ENCODE measurements at regions not wholly inside any gene's neighbourhood (a gene's known extent, or its start where the extent isn't known, plus 50 kb on each side); places are given as distances from the start of the nearest gene placed in this dataset.
"Not testable (repeated sequence)": the region's sequence is repeated elsewhere in the genome, so short reads cannot be mapped to it uniquely, and the experiment has no call there.

DNA sequence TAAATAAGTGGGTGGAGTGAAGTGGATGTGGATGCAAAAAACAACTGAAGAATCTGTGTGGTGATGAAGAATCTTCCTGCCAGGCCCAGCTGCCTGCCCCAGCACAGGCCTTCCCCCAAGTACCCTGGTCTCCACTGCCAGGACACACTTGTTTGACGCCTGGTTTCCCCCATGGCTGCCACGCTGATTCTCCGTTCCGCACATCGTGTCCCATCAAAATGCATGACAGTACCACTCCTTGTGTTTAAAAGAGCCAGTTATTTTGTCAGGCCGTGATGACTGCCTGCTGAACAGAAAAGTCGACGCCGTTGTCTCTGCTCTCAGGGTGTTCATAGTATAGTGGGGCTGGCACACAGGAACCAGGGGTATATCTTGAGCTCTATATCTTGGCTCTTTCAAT, 50.3 kb upstream of the KYNU start:
- no peak for DNase-seq (ENCODE audit: low read depth)

GRCh38 chr2:142825861-142826260, 51.6 kb upstream of the KYNU start:
- DNase-seq (ENCODE audit: low read depth) = no peak

- peak; percentile 18 for DNase-seq (ENCODE audit: low read depth)
Measured at GRCh38 chr2:142824756-142825155, 52.7 kb upstream of the KYNU start.

DNA sequence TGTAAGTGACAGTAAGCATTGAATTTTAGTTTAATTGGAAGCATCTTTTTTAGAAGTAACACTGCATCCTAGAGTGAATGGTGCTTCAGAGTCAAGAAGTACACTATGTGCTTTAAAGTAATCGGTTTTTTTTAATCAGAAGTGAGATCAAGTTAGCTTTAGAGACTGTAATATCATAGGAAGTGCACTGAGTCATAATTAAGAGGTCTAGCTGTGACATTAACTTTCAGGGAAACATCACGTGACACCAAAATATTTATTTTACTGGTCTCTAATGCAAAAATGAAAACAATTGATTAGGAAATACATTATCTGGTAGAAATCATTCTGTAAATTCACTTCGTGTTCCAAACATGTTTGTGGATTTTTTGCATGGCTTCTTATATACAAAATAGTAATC, 55.3 kb upstream of the KYNU start:
- peak; percentile 14 for DNase-seq (ENCODE audit: low read depth)

DNA sequence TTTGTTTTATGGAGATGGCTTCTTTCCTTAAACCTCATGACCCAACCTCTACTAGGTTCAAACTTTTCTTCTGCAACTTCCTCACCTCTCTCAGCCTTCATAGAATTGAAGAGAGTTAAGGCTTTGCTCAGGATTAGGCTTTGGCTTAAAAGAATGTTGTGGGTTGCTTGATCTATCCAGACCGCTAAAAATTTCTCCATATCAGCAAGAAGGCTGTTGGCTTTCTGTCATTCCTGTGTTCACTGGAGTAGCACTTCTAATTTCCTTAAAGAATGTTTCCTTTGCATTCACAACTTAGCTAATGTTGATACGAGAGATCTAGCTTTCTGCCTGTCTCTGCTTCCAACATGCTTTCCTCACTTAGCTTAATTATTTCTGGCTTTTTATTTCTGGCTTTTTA, 58.1 kb upstream of the KYNU start:
- DNase-seq (ENCODE audit: low read depth) = peak; percentile 61

DNA sequence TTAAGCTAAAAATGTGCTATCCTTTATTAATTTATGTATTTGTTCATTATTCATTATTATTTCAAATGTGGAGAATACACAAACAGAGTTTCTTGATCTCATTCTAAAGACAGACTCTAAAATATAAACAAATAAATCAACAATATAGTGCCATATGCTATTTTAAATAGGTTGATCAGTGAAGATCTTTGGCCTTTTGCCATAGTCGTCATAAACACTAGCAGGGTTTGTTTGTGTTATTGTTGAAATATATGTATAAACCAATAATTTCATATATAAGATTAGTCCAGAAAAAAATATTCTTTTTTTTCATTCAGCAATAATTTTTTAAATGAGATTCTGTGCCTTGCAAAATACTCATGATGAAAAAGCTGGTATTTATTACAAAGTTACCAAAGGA, 62.1 kb upstream of the KYNU start:
- no peak for DNase-seq (ENCODE audit: low read depth)

DNA sequence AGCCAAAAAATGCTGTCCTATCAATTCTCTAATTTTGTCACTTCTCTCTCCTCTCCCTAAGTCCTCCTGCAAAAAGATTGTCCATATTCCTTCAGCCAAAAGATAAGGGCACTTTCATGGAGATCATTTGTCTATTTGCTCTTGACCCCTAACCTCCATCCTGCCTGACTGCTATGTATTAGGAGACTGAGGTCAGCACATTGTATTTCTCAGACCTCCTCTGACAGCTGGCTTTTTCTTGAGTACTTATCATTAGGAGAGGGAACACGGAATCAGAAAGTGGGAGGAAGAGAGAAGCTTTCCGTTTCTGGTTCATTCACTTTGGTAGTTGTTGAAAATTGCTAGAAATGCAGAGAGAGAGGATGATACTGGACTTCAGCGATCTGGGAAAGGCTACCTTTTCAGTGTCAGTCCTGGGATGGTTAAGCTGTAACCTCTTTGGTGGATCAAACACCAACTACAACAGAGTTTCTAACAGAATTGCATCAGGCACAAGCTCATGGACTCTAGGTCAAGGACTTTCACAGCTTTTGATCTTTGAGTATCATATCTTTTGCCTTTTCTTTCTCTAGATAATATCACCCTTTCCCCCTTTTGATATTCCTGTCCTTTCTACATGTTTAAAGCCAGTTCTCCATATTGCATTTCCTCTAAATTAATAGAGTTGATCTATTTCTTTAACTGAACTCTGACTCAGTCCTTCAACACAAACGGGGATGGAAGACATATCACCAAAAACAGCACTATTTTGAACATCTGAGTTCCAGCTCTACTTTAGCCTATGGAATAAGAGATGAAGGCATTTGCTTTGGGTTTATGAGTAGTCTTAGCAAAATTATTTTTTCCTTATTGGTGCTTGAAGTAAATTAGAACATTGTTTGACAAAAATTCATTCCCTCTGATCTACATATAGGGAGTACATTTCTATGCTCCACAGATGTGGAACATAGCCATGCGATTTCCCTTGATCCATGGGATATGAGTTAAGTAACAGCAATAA, 63.3 kb upstream of the KYNU start:
- no peak for DNase-seq (ENCODE audit: low read depth)

- not testable (repeated sequence) for DNase-seq (ENCODE audit: low read depth)
Measured at GRCh38 chr2:142811644-142812043, 65.8 kb upstream of the KYNU start.

DNA sequence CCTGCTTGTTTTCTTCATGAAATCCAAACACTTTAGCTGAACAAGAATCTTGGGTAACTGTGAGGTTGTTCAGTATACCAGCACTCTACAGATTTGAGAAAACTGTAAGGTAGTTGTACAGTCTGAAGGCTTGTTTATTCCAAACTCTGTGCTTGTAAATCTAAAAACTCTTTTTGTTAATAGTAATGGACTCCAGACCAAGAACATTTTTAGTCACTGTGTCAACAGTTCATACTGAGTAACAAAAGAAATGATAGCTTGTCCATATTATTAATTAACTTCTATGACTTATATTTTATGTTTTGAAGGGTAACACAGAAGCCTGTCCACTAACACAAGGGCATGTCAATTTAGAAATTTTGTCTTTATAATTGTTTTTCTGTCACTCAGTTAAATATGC, 72.2 kb upstream of the KYNU start:
- no peak for DNase-seq (ENCODE audit: low read depth)

GRCh38 chr2:142803158-142803557, 74.3 kb upstream of the KYNU start:
- DNase-seq (ENCODE audit: low read depth) = peak; percentile 21

GRCh38 chr2:142796588-142796987, 80.9 kb upstream of the KYNU start:
- DNase-seq (ENCODE audit: low read depth) = no peak

DNA sequence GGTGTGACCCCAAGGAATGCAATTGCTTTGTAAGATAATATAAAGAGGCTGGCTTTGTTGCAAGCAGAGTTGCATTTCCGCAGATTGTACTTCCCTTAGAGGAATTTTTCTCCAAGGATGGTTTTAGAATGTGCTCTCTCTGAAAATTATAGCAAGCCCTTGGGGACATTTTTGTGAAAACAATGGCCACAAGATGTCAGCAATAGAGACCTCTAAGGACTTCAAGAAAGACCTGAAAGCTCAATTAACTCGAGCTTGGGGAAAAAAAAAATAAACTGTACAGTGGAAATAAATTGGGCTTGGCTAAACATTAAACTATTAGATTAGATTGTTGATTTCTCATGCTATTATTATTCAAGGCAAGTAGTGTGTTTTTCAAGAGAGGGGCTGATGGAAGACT, 81.3 kb upstream of the KYNU start:
- DNase-seq (ENCODE audit: low read depth) = no peak

- DNase-seq (ENCODE audit: low read depth) = no peak
Measured at GRCh38 chr2:142794850-142795249, 82.6 kb upstream of the KYNU start.

DNA sequence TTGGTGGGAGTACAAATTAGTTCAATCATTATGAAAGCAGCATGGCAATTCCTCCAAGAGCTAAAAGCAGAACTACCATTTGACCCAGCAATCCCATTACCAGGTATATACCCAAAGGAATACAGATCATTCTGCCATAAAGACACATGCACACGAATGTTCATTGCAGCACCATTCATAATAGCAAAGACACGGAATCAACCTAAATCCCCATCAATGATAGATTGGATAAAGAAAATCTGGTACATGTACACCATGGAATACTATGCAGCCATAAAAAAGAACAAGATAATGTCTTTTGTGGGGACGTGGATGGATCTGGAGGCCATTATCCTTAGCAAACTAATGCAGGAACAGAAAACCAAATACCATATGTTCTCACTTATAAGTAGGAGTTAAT, 85.1 kb upstream of the KYNU start:
- not testable (repeated sequence) for DNase-seq (ENCODE audit: low read depth)

DNA sequence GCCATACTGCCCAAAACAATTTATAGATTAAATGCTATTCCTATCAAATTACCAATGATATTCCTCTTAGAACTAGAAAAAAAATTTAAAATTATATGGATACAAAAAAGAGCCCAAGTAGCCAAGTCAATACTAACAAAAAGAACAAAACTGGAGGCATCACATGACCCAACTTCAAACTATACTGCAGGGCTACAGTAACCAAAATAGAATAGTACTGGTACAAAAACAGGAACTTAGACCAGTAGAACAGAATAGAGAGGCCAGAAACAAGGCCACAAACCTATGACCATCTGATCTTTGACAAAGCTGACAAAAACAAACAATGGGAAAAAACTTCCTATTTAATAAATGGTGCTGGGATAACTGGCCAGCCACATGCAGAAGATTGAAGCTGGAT, 86.1 kb upstream of the KYNU start:
- DNase-seq (ENCODE audit: low read depth) = no peak

- no peak for DNase-seq (ENCODE audit: low read depth)
Measured at GRCh38 chr2:142786918-142787702, 90.4 kb upstream of the KYNU start.

DNA sequence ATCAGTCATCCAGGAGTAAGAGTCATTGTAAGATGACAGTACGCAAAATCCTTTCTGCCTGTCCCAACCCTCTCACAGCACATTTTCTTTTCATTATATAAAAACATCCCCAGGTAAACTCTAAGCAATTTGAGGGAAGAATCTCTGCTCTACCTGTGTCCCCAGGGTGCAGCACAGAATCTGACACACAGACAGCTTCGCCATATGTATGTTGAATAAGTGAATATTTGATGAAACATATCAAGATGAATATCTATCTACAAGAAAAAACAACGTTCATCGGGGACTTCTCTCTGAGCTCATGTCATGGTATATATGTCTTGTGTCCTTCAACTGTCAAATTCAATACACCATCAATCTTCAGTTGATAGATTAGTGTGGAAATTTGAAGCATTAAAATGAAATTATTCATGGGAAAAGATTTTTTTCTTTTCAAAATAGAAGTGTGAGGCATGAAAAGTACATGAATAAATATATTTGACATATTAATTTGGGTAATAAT, 94.5 kb upstream of the KYNU start:
- DNase-seq (ENCODE audit: low read depth) = no peak

DNA sequence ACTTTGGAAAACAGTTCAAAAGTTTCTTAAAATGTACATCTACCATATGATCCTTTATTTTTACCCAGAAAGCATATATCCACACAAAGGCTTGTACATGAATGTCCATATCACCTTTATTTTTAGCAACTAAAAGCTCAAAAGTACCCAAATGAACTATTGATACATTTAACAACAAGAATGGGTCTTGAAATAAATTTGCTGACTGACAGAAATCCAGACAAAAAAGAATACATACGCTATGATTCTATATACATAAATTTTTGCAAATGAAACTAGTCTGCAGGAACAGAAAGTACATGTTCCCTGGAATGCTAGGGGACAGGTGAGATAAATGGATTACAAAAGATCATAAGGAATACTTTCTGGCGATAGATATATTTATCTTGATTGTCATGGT, 96.3 kb upstream of the KYNU start:
- no peak for DNase-seq (ENCODE audit: low read depth)

GRCh38 chr2:142778289-142778688, 99.2 kb upstream of the KYNU start:
- DNase-seq (ENCODE audit: low read depth) = no peak

DNA sequence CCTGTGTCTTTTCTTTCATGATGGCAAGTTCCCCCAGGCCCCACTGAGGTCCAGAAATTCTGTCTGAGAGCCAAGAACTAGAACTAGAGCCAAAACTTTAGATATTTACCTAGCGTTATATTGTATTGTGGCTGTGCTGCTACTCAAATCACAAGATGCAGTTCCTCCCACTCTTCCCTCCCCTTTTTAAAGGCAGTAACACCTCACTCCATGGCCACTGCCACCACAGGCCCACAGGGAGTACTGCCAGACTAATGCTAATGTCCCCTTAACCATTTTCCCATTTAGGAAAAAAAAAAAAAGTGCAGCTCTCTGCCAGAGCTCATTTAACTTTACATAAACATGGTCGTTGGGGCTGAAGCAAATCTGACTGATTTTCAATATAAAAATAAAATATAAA, 99.7 kb upstream of the KYNU start:
- no peak for DNase-seq (ENCODE audit: low read depth)

DNA sequence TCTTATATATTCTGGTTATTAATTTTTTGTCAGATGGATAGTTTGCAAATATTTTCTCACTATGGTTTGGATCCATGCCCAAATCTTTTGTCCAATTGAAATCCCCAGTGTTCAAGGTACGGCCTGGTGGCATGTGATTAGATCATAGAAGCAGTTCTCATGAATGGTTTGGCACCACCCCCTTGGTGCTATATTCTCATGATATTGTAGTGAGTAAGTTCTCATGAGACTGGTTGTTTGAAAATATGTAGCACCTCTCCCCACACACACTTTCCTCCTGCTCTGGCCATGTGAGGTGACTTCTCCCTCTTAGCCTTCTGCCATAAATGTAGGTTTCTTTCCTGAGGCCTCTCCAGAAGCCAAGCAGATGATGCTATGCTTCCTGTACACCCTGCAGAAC, 107.7 kb upstream of the KYNU start:
- peak; percentile 25 for DNase-seq (ENCODE audit: low read depth)

DNA sequence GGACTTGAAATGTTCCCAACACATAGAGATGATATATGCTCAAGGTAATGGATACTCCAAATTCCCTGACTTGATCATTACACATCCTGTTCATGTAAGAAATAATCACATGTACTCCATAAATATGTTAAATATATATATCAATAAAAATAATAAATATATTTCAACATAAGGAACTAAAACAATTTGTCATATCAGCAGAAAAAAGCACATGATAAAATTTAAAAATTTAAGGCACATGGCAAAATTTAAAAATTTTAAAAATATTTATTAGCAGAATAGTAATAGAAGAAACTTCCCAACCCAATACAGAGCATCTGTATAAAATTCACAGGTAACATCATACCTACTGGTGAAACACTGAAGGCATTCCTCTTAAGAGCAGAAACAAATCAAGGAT, 109.6 kb upstream of the KYNU start:
- no peak for DNase-seq (ENCODE audit: low read depth)

DNA sequence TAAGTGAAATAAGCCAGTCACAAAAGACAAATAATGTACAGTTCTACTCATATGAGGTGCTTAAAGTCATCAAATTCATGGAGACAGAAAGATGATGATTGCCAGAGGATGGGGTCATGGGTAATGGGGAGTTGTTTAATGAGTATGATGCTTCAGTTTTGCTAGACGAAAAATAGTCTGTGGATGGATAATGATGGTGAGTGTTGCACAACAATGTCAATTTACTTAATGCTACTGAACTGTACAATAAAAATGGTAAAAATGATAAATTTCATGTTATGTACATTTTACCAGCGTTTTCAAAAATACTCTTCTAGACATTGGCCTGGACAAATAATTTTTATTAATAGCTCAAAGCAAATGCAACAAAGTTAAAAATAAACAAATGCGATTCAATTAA, 118.5 kb upstream of the KYNU start:
- DNase-seq (ENCODE audit: low read depth) = no peak

Measured in iris pigment epithelial cell (primary cell).